ENCODE measurements at regions not wholly inside any gene's neighbourhood (a gene's known extent, or its start where the extent isn't known, plus 50 kb on each side); places are given as distances from the start of the nearest gene placed in this dataset.
"Not testable (repeated sequence)": the region's sequence is repeated elsewhere in the genome, so short reads cannot be mapped to it uniquely, and the experiment has no call there.

DNA sequence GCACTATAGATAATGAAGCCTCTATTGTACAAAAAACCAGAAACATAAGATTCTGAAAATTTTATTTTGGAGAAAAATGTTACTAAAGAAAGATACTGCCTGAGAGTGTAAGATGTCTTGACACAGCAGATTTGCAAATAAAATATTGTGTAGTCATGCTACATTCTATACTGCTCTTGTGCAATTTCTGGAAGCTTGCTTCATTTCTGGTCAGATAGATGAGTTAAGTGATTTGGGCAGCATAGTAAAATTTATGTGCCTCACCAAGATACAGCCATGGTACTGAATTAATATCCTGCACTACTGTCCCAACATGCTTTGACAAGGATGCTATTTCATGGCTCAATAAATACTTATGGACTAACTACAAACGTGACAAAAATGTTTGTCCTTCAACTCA, 55.1 kb upstream of the STARD13 start:
- peak; percentile 32 for DNase-seq

- no peak for DNase-seq
Observed at GRCh38 chr13:33341861-33342452, 56.4 kb upstream of the STARD13 start.

- no peak for DNase-seq
Observed at GRCh38 chr13:33345842-33346241, 60.3 kb upstream of the STARD13 start.

DNA sequence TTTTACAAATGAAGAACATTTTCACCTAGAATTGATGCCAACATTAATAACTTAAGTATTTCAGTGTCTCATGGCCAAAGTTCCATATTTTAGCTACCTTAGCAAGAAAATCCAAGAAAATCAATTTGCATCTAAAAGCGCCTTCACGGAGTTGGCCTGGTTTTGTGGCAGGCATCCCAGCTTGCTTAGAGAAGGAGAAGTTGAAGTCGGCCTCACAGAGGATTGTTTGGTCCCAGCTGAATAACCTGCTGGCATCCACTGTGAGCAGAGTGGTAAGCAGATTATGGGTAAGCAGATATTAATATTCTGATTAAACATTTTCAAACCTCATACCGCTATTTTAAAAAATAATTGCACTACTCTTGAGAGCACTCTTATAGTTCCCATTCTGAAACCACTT, 62.3 kb upstream of the STARD13 start:
- no peak for DNase-seq

- peak; percentile 63 for DNase-seq
Observed at GRCh38 chr13:33348366-33348765, 62.8 kb upstream of the STARD13 start.

DNA sequence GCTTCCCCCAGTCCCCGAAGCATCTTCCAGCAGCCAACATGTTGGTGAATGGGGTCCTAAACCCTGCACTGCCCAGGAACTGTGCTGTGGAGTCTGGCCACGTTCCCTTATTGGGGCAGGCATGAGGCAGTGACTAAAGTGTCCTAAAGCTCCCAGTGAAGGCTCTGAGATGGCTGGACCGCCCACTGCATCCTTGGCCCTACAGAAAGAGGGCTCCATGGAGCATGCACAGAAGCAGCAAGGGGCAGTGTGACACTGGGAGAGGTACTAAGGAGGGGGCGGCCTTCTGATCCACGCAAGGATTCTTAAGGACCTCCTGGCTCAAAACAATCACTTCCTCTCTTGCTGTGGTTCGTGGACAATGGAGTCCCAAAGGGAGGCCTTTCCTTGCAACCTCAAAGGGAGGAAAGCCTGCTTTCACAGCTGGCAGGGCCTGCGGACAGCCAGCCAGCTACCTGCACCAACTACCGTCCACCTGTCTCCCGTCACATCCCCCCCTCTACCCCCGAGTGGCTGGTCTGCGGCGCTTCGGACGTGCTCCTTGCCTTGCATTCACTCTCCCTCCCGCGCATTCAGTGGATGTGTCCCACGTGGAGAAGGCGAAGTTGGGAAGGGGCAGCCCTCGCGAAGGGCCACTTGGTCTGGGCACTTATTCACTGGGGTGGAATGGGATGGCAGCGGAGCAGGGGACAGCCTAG, 63.9 kb upstream of the STARD13 start:
- no peak for DNase-seq

DNA sequence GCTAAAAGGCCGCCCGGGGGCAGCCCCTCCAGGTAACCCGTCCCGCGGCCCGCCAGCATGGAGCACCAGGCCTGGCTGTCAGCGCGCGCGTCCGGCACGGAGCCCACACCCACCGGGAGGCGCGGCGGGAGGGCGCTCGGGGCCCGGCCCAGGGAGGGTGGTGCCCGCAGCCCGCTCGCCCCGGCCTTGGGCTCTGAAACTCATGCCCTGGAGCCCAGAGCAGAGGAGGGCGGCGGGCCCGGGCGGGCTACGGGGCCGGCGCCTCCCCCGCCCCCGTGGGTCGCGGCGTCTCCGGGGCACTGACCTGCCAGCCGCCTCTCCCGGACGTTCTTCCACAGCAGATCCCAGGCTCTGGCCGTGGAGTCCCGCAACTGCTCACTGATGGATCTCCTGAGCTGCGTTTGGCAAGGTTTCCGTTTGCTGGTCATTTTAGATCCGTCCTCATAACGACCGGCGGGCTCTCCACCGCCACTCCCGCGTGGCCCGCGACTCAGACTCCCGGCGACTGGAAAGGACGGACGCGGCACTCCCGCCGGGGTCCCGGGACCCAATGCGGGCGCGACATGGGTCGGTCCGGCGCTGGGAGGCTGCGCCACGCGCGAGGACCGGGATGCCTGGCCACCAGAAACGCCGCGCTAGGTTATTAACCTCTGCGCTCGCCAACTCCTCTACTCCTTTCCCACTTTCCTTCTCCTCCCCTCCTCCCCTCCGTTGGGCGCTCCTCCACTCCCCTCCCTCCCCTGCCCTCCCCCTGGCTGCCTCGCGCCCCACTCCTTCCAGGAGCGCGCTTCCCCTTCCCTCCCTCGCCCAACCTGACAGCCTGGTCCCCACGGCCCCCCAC, 64.7 kb upstream of the STARD13 start:
- DNase-seq, result peak; percentile 22

GRCh38 chr13:33351319-33351718, 65.8 kb upstream of the STARD13 start:
- peak; percentile 23 for DNase-seq

GRCh38 chr13:33352041-33352440, 66.5 kb upstream of the STARD13 start:
- DNase-seq, result no peak

DNA sequence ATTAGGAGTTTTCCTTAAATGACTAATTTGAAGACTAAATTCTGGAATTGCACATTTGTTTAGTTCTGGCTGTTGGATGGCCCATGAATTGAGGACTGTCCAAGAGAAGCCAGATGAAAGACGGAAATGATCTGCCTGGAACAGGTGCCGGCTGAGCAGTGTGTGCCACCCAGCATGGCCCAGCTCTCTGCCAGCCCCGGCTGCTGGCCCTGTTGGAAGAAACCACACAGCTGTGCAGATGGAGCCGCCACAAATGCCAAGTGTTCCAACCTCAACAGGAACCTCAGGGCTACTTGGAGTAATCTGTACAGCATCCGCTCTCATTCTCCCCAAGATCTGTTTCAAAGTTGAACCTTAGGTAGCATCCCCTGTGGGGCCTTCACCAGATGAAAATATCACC, 67.0 kb upstream of the STARD13 start:
- DNase-seq, result no peak

- no peak for DNase-seq
Observed at GRCh38 chr13:33353210-33353609, 67.7 kb upstream of the STARD13 start.

DNA sequence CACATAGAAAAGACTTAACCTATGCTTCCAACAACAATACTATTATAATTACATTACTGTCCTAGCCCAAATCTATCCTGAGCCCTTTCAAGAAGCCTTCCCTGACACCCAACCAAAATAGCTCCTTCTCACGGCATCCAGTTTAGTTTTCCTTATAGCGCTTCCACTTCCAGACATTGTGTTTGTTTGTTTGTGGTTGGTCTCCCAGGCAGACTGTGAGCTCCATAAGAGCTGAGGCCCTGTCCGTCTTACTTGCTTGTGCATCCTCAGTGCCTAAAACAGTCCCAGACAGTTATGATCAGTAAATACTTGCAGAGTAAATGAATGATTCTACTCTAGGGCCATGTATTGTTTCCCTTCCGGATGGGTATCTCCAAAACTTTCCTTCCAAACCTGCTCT, 68.1 kb upstream of the STARD13 start:
- no peak for DNase-seq

DNA sequence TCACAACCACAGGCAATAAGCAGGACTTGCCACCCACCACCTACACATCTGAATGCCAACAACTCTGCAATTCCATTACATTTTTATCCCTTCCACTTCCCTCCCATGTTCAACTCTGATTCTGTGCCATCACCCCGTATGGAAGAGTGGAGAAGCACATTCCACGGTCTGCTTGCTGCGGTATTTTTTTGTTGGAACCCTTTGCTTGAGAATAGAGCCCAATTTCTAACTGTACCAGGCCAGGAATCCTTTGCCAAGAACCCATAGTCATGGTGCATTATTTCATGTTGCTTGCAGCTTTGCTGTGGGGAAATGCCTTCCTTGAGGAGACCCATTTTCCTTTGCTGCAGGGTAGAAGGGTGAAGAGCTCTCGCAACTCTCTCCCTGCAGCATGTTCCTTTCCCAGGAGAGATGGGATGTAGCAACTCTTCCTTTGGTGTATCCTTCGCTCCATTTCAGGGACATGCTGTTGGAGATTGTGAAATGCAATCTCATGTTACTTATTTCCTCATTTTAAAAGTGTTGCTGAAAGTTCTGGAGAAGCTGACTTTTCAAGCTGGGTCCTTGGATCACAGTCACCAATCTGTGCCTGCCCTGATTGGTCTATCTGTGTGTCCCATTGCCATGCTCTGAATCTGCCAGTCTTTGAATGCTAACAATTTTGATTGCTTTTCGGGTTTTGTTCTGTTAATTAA, 69.8 kb upstream of the STARD13 start:
- no peak for DNase-seq

- DNase-seq, result not testable (repeated sequence)
Observed at GRCh38 chr13:33358076-33358475, 72.5 kb upstream of the STARD13 start.

GRCh38 chr13:33362986-33363727, 77.6 kb upstream of the STARD13 start:
- no peak for DNase-seq

GRCh38 chr13:33364192-33364591, 78.6 kb upstream of the STARD13 start:
- no peak for DNase-seq

- DNase-seq, result no peak
Observed at GRCh38 chr13:33366469-33367062, 81.0 kb upstream of the STARD13 start.

DNA sequence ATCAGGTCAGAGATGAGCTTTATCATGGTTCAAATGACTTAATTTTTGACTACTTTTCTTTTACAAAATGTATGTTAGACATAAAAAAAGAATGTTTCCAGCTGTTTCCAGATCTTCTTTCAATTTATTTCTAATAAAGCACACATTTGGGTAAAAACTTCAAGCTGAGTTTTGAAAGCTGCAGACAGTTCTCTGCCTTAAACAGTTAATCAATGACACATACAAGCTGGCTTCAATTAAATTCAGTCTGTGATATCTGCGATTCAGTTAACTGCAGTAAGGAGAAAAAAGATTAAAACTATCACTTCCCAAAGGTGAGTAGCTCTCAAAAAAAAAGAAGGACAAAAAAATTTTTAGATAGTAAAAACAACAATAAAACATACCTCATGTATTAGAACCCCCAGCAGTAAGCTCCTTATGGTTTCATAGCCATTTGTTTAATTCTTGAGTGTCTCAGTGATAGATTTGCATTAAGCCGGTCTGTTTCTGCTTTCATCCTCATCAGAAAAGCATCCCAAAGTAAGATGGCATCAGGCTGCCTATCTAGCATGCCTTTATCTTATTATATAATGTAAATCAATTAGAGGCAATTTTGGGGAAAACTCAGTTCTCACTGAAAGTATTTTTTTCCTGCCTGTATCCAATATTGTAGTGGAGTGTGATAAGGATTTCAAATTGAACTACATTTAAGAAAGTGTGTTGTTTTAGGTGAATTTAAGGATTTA, 81.8 kb upstream of the STARD13 start:
- DNase-seq, result peak; percentile 46

GRCh38 chr13:33367926-33368325, 82.4 kb upstream of the STARD13 start:
- no peak for DNase-seq

GRCh38 chr13:33369073-33369472, 83.5 kb upstream of the STARD13 start:
- DNase-seq, result no peak

- DNase-seq, result no peak
Observed at GRCh38 chr13:33372251-33372919, 86.8 kb upstream of the STARD13 start.

Data from fibroblast of skin of abdomen (primary cell).